GM21526 (cell line): ENCODE measurements at regions not wholly inside any gene's neighbourhood (a gene's known extent, or its start where the extent isn't known, plus 50 kb on each side); places are given as distances from the start of the nearest gene placed in this dataset.
"Not testable (repeated sequence)": the region's sequence is repeated elsewhere in the genome, so short reads cannot be mapped to it uniquely, and the experiment has no call there.

Experiments
- ATAC-seq: cut with Tn5 transposase; IDR thresholded peaks from one replicate; pipeline ENCODE4 v1.9.1; 2021; ENCODE audit warnings: moderate library complexity; ENCODE audit not compliant: unreplicated experiment, low FRiP score

GRCh38 chr21:7743940-7744339, 2777.4 kb upstream of the TPTE start:
- not testable (repeated sequence) for ATAC-seq

GRCh38 chr21:7744406-7745099, 2776.8 kb upstream of the TPTE start:
- ATAC-seq, result peak; percentile 95

GRCh38 chr21:7745100-7745450, 2776.3 kb upstream of the TPTE start:
- peak; percentile 66 for ATAC-seq

GRCh38 chr21:7747964-7748363, 2773.4 kb upstream of the TPTE start:
- ATAC-seq, result not testable (repeated sequence)

GRCh38 chr21:7752611-7753010, 2768.8 kb upstream of the TPTE start:
- not testable (repeated sequence) for ATAC-seq

GRCh38 chr21:7753380-7753877, 2768.0 kb upstream of the TPTE start:
- peak; percentile 91 for ATAC-seq

- ATAC-seq, result not testable (repeated sequence)
Observed at GRCh38 chr21:7769985-7770384, 2751.4 kb upstream of the TPTE start.

GRCh38 chr21:7774219-7774618, 2747.2 kb upstream of the TPTE start:
- not testable (repeated sequence) for ATAC-seq

GRCh38 chr21:7775327-7775984, 2745.9 kb upstream of the TPTE start:
- not testable (repeated sequence) for ATAC-seq

GRCh38 chr21:7776035-7776434, 2745.3 kb upstream of the TPTE start:
- not testable (repeated sequence) for ATAC-seq

- ATAC-seq, result not testable (repeated sequence)
Observed at GRCh38 chr21:7776622-7777021, 2744.8 kb upstream of the TPTE start.

GRCh38 chr21:7777289-7777688, 2744.1 kb upstream of the TPTE start:
- ATAC-seq, result not testable (repeated sequence)

- ATAC-seq, result not testable (repeated sequence)
Observed at GRCh38 chr21:7787427-7788078, 2733.8 kb upstream of the TPTE start.

- not testable (repeated sequence) for ATAC-seq
Observed at GRCh38 chr21:7793797-7794196, 2727.6 kb upstream of the TPTE start.

- not testable (repeated sequence) for ATAC-seq
Observed at GRCh38 chr21:7797328-7797727, 2724.1 kb upstream of the TPTE start.

GRCh38 chr21:7798446-7798845, 2722.9 kb upstream of the TPTE start:
- ATAC-seq, result not testable (repeated sequence)

- ATAC-seq, result not testable (repeated sequence)
Observed at GRCh38 chr21:7799697-7800096, 2721.7 kb upstream of the TPTE start.

GRCh38 chr21:7813475-7813874, 2707.9 kb upstream of the TPTE start:
- ATAC-seq, result not testable (repeated sequence)

- not testable (repeated sequence) for ATAC-seq
Observed at GRCh38 chr21:7817013-7817412, 2704.4 kb upstream of the TPTE start.

- ATAC-seq, result not testable (repeated sequence)
Observed at GRCh38 chr21:7819301-7819700, 2702.1 kb upstream of the TPTE start.

- not testable (repeated sequence) for ATAC-seq
Observed at GRCh38 chr21:7825627-7826026, 2695.8 kb upstream of the TPTE start.
